H1 (cell line): ENCODE measurements at regions not wholly inside any gene's neighbourhood (a gene's known extent, or its start where the extent isn't known, plus 50 kb on each side); places are given as distances from the start of the nearest gene placed in this dataset.

ENCODE experiments used
- CTCF ChIA-PET: fragments of 300-600 bp; sonication (Branson Sonifier 250); formaldehyde crosslinking; loops from one replicate; lab custom pipeline; 2021; ENCODE audit not compliant: partially characterized antibody; lab: Charles Lee
- POLR2A ChIA-PET: fragments of 300-600 bp; sonication (Branson Sonifier 250); formaldehyde crosslinking; loops from one replicate; lab custom pipeline; 2021; ENCODE audit warnings: inconsistent platforms; ENCODE audit not compliant: partially characterized antibody; lab: Charles Lee
- DNase-seq, 2 experiments: peaks; one replicate each; pipeline versions ENCODE4 v3.0.0 to v3.0.0-alpha.2; 2010 to 2022; ENCODE audit warnings: low spot score in 2 of 2, low read depth in 1 of 2, mixed read lengths in 1 of 2
- FAIRE-seq: peaks from 2 replicates; lab custom pipeline; 2011; peaks lifted over from hg19 to GRCh38; lab: Jason Lieb, UNC
- H2AFZ ChIP-seq: 2 replicates; pipeline ENCODE4 v1.8.1; 2012; ENCODE audit warnings: low read length, inconsistent platforms
- H2AK5ac ChIP-seq: 2 replicates; pipeline ENCODE4 v1.6.1; 2013; ENCODE audit warnings: low read depth, low read length
- H2BK120ac ChIP-seq: replicated peaks from 2 replicates; pipeline ENCODE3; 2013; ENCODE audit warnings: low read depth, low read length, inconsistent platforms
- H2BK12ac ChIP-seq: 2 replicates; pipeline ENCODE4 v1.6.1; 2013; ENCODE audit warnings: low read depth, low read length
- H2BK15ac ChIP-seq: 2 replicates; pipeline ENCODE4 v1.6.1; 2013; ENCODE audit warnings: low read length
- H2BK20ac ChIP-seq: 2 replicates; pipeline ENCODE4 v1.6.1; 2013; ENCODE audit warnings: low read length
- H2BK5ac ChIP-seq: 2 replicates; pipeline ENCODE4 v1.6.1; 2013; ENCODE audit warnings: low read depth, low read length
- H3K14ac ChIP-seq: 2 replicates; pipeline ENCODE4 v1.6.1; 2013; ENCODE audit warnings: inconsistent platforms; ENCODE audit not compliant: insufficient read length
- H3K18ac ChIP-seq: 2 replicates; pipeline ENCODE4 v1.6.1; 2013; ENCODE audit warnings: low read length; ENCODE audit errors: extremely low read depth
- H3K23ac ChIP-seq: 2 replicates; pipeline ENCODE4 v1.6.1; 2013; ENCODE audit warnings: inconsistent platforms; ENCODE audit not compliant: insufficient read length
- H3K23me2 ChIP-seq: 2 replicates; pipeline ENCODE4 v1.6.1; 2013; ENCODE audit warnings: low read depth, low read length
- H3K27ac ChIP-seq: 2 replicates; pipeline ENCODE4 v1.6.1; 2011; ENCODE audit warnings: low read depth, low read length, inconsistent platforms
- H3K27me3 ChIP-seq, 4 experiments: replicated peaks in 1 of 4; 1 replicate in 1 of 4; 2 replicates in 3 of 4; pipeline versions ENCODE4 v1.6.1 to v1.8.1; 2011 to 2013; ENCODE audit warnings: low read length in 3 of 4, mild to moderate bottlenecking in 3 of 4, inconsistent platforms in 2 of 4, mixed read lengths in 2 of 4, moderate library complexity in 1 of 4; ENCODE audit not compliant: control insufficient read depth in 3 of 4, insufficient read depth in 3 of 4; ENCODE audit errors: extremely low read depth in 1 of 4
- H3K36me3 ChIP-seq, 4 experiments: 2 replicates each; pipeline versions ENCODE4 v1.6.1 to v1.8.1; 2011 to 2013; ENCODE audit warnings: mild to moderate bottlenecking in 4 of 4, low read length in 3 of 4, moderate library complexity in 2 of 4, control low read depth in 1 of 4, inconsistent platforms in 1 of 4; ENCODE audit not compliant: insufficient read depth in 4 of 4, control insufficient read depth in 2 of 4
- H3K4ac ChIP-seq: replicated peaks from 2 replicates; pipeline ENCODE3; 2013; ENCODE audit warnings: low read length, low read depth, mixed read lengths, inconsistent platforms; ENCODE audit not compliant: insufficient read length
- H3K4me1 ChIP-seq, 4 experiments: replicated peaks in 1 of 4; 1 replicate in 1 of 4; 2 replicates in 3 of 4; pipeline versions ENCODE4 v1.6.1 to v1.8.1; 2011 to 2013; ENCODE audit warnings: low read length in 3 of 4, inconsistent platforms in 2 of 4, mixed read lengths in 1 of 4; ENCODE audit not compliant: insufficient read depth in 4 of 4, control insufficient read depth in 3 of 4
- H3K4me2 ChIP-seq, 2 experiments: 2 replicates each; pipeline versions ENCODE4 v1.6.1 to v1.8.1; 2011 to 2013; ENCODE audit warnings: low read depth in 2 of 2, low read length in 2 of 2, control low read depth in 1 of 2, inconsistent platforms in 1 of 2, mild to moderate bottlenecking in 1 of 2; ENCODE audit not compliant: insufficient read depth in 1 of 2
- H3K4me3 ChIP-seq, 4 experiments: fragments of 200-600, 300-600 bp in 1 of 4; sonication (generic), shearing (Covaris generic), sonication (Bioruptor Twin) in 1 of 4; 2 replicates each; pipeline versions ENCODE4 v1.5.1 to v1.8.1; 2011 to 2016; ENCODE audit warnings: low read length in 4 of 4, low read depth in 3 of 4, control low read depth in 2 of 4, inconsistent platforms in 2 of 4, mild to moderate bottlenecking in 2 of 4, mixed read lengths in 1 of 4, moderate library complexity in 1 of 4; ENCODE audit not compliant: insufficient read depth in 2 of 4; ENCODE audit errors: extremely low read depth in 1 of 4
- H3K56ac ChIP-seq: replicated peaks from 2 replicates; pipeline ENCODE3; 2013; ENCODE audit warnings: low read depth, mild to moderate bottlenecking, mixed read lengths, low read length, inconsistent platforms; ENCODE audit not compliant: insufficient read length
- H3K79me1 ChIP-seq: 2 replicates; pipeline ENCODE4 v1.6.1; 2013; ENCODE audit warnings: low read depth, low read length, control low read depth
- H3K79me2 ChIP-seq, 2 experiments: 2 replicates each; pipeline versions ENCODE4 v1.6.1 to v1.8.1; 2012 to 2013; ENCODE audit warnings: low read length in 2 of 2, mild to moderate bottlenecking in 2 of 2, inconsistent platforms in 1 of 2; ENCODE audit not compliant: insufficient read depth in 2 of 2, control insufficient read depth in 1 of 2
- H3K9ac ChIP-seq, 4 experiments: replicated peaks in 1 of 4; 1 replicate in 1 of 4; 2 replicates in 3 of 4; pipeline versions ENCODE4 v1.6.1 to v1.8.1; 2011 to 2013; ENCODE audit warnings: low read depth in 3 of 4, low read length in 3 of 4, control low read depth in 2 of 4, mild to moderate bottlenecking in 2 of 4, moderate library complexity in 2 of 4, inconsistent platforms in 1 of 4; ENCODE audit errors: extremely low read depth in 1 of 4
- H3K9me3 ChIP-seq, 2 experiments: 2 replicates each; pipeline versions ENCODE4 v1.6.1 to v1.8.1; 2012 to 2013; ENCODE audit warnings: mild to moderate bottlenecking in 2 of 2, moderate library complexity in 2 of 2, control low read depth in 1 of 2, inconsistent platforms in 1 of 2, low read depth in 1 of 2, low read length in 1 of 2, mixed read lengths in 1 of 2; ENCODE audit not compliant: insufficient read depth in 2 of 2
- H4K20me1 ChIP-seq, 2 experiments: replicated peaks in 1 of 2; 2 replicates each; pipeline versions ENCODE3 to v1.8.1; 2011 to 2013; ENCODE audit warnings: inconsistent platforms in 2 of 2, low read length in 2 of 2, mild to moderate bottlenecking in 1 of 2; ENCODE audit not compliant: insufficient read depth in 2 of 2, control insufficient read depth in 1 of 2
- H4K5ac ChIP-seq: 2 replicates; pipeline ENCODE4 v1.6.1; 2013; ENCODE audit warnings: low read length, low read depth, mixed read lengths, inconsistent platforms; ENCODE audit not compliant: insufficient read length
- H4K8ac ChIP-seq: 2 replicates; pipeline ENCODE4 v1.8.0; 2013; ENCODE audit warnings: mild to moderate bottlenecking, moderate library complexity, low read length, inconsistent platforms; ENCODE audit not compliant: insufficient read depth; ENCODE audit errors: extremely low read depth
- H4K91ac ChIP-seq: replicated peaks from 2 replicates; pipeline ENCODE3; 2013; ENCODE audit warnings: low read length, mixed read lengths, inconsistent platforms; ENCODE audit not compliant: insufficient read length
- BACH1 ChIP-seq: IDR thresholded peaks from 2 replicates; pipeline ENCODE4 v1.6.1; 2012; ENCODE audit warnings: low read length, improper control_type of control experiment
- BRCA1 ChIP-seq: IDR thresholded peaks from 2 replicates; pipeline ENCODE4 v1.6.1; 2012; ENCODE audit warnings: low read depth, low read length, improper control_type of control experiment
- CBX8 ChIP-seq: fragments of 300-800, 300-1000 bp; sonication (generic); IDR thresholded peaks from 2 replicates; pipeline ENCODE4 v1.7.1; 2016; ENCODE audit warnings: low read depth, low read length, borderline replicate concordance
- MAX ChIP-seq: IDR thresholded peaks from 2 replicates; pipeline ENCODE4 v1.6.1; 2012; ENCODE audit warnings: inconsistent platforms
- TAF1 ChIP-seq: IDR thresholded peaks from 2 replicates; pipeline ENCODE4 v1.6.1; 2011; ENCODE audit warnings: mild to moderate bottlenecking, low read depth, low read length
- WGBS, 2 experiments: shearing (Covaris generic) in 1 of 2; methylation state at CpG; one replicate each; pipeline versions ENCODE4 v1.1.6 to v1.1.7; 2013 to 2015; ENCODE audit warnings: low lambda C conversion rate in 2 of 2, mixed read lengths in 2 of 2, inconsistent platforms in 1 of 2, low coverage in 1 of 2, missing lambda C conversion rate in 1 of 2; ENCODE audit not compliant: insufficient replicate concordance in 2 of 2, insufficient coverage in 1 of 2, insufficient read length in 1 of 2; ENCODE audit errors: extremely low coverage in 1 of 2, missing lambda C conversion rate in 1 of 2; 5-methylcytosine and 5-hydroxymethylcytosine counted together

- Histone ChIP-seq H3K18ac (no peak overlapping the region), H3K9ac (no peak overlapping the region), H3K79me2 (no peaks in the 10 kb centered on the region), H4K20me1 (no peaks in the 10 kb centered on the region), H3K14ac (no peak overlapping the region), H3K4me2 (no peak overlapping the region), H3K23ac (no peak overlapping the region), H3K79me1 (no peaks in the 10 kb centered on the region), H2BK120ac (no peak overlapping the region), H4K91ac (no peak overlapping the region), H3K4me1 (no peaks in the 10 kb centered on the region), H3K36me3 (no peaks in the 10 kb centered on the region), H2BK15ac (no peak overlapping the region), H2BK20ac (no peak overlapping the region), H3K9me3 (no peaks in the 10 kb centered on the region), H3K56ac (no peak overlapping the region), H3K27me3 (no peaks in the 10 kb centered on the region), H3K4ac (no peak overlapping the region), H3K4me3 (no peak overlapping the region), H4K5ac (no peak overlapping the region), H2BK5ac (no peak overlapping the region), H4K8ac (no peak overlapping the region), H2AFZ (no peak overlapping the region), H2BK12ac (no peak overlapping the region), H3K23me2 (no peaks in the 10 kb centered on the region), H3K27ac (no peak overlapping the region), H2AK5ac (no peak overlapping the region)
- no peak for FAIRE-seq
- POLR2A ChIA-PET: no interaction called here
- TF ChIP-seq MAX (no peak), CBX8 (no peak), TAF1 (no peak), BRCA1 (no peak), BACH1 (no peak)
- DNase-seq: no peak
- CTCF ChIA-PET: no interaction called here
- WGBS, 2 experiments: 87% methylated on average over 3 of the region's 3 CpGs; no CpG with 5 or more reads in 1 of the 2 experiments
Observed at GRCh38 chr13:106942563-106942962, 374.6 kb upstream of the ARGLU1 start.
